SW480 (cell line): ENCODE measurements at regions not wholly inside any gene's neighbourhood (a gene's known extent, or its start where the extent isn't known, plus 50 kb on each side); places are given as distances from the start of the nearest gene placed in this dataset.
"Not testable (repeated sequence)": the region's sequence is repeated elsewhere in the genome, so short reads cannot be mapped to it uniquely, and the experiment has no call there.

Experiments used
- DNase-seq: peaks from one replicate; pipeline ENCODE4 v3.0.0-alpha.2; 2016; ENCODE audit warnings: low spot score

- DNase-seq = no peak
Observed at GRCh38 chr4:66602622-66603021, 932.3 kb upstream of the EPHA5 start.

DNA sequence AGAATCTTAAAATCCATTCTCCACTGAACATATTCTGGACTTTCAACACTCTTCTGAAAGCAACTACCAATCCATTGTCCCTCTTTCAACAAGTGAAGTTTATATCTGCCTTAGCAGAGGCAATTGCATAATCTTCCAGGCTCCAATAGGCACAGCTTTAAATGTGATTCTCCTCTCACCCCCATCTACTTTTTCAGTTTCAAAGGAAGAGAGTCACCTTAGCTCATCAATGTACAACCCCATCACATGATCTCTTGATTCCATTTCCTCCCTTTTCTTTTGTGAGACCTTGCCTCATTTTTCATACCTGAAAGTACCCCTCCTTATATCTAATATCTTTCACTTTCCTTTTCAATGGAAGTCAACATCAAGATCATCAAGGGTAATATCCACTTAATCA, 921.7 kb upstream of the EPHA5 start:
- no peak for DNase-seq

GRCh38 chr4:66590488-66591215, 920.4 kb upstream of the EPHA5 start:
- no peak for DNase-seq

- DNase-seq = no peak
Observed at GRCh38 chr4:66589183-66589582, 918.9 kb upstream of the EPHA5 start.

DNA sequence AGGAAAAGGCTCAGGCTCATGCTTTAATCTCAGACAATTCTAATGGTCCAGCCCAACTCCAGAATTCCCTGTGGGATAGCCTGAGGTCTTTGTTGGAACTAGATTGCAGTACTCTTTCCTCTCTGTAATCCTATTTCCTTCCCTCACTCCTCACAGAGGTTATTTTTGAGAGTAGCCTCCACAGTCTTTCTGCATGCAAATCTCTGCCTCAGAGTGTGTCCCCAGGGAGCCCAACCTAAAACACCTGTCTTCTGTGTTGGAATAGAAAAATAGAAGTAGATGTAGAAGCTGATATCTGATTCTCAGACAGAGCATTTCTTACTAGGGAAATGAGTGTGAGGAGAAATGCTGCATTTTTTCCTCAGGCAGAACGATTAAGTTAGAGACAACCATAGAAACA, 915.5 kb upstream of the EPHA5 start:
- no peak for DNase-seq

- DNase-seq = no peak
Observed at GRCh38 chr4:66577922-66578321, 907.6 kb upstream of the EPHA5 start.

DNA sequence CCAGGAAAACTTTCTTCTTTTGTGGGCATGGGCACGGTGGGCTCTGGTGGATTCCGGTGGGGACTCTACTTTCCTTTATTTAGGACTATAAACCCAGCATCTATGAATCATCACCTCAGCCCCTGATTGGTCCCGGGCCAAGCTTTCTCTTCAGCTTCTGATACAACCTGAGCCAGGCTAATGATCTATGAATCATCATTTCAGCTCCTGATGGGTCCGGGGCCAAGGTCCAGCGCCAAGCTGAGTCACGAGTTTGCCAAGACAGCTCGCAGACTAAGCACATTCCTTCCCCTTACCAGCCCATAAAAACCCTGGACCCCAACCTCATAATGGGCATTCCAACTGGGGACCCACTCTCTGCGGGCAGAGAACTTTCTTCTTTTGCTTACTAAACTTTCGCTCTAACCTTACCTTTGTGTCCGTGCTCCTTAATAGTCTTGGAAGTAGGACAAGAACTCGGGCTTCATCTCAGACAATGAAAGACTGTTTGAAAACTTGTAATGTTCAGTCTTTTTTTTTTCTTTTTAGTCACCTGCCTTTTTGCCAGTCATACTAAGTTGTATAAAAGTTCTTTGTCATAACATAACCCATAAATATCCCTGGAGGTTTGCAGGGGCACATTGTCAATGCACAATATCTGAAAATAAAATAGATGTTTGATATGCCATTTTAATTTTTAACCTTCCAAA, 904.9 kb upstream of the EPHA5 start:
- DNase-seq = peak; percentile 72

- no peak for DNase-seq
Observed at GRCh38 chr4:66574145-66574978, 904.1 kb upstream of the EPHA5 start.

DNA sequence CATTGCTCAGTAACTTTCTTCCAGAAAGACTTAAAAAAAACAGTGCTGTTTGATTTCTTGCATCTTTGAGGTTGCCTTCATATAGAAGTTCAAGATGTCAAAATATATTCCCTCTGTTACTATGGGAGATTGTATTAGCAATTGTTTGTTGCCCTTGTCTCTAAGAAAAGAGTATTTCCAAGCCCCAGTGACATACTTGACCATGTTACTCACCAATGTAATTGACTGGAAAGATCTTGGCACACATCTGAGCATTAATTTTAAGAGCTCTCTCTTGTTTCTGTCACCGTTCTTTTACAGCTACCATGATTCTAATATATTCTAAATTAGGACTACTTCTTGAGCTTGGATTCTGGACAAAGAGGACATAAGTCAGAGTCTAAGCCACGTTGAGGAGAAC, 902.7 kb upstream of the EPHA5 start:
- DNase-seq = no peak

DNA sequence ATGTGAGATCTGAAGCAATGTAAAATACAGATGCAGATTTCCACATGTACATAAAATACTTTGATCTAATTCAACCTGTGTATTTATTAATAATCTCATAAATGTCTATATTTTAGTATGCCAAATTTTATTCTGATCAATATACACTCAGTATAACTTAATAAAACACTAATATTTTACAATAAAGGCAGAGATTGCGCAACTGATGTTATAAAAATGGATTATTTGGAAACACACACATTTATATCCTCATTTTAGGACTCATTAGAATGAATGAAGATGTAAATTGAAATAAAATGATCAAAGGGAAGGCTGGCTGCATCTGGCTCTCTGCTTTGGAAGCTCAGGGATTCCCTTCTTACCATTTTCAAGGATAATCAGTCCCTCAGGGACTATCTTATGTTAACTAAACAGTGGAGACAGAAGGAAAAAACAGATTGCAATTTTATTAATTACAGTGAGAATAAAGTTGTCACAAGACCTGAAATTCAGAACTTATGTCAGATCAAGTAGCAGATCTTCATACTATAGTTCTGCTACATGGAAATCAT, 900.9 kb upstream of the EPHA5 start:
- no peak for DNase-seq

DNA sequence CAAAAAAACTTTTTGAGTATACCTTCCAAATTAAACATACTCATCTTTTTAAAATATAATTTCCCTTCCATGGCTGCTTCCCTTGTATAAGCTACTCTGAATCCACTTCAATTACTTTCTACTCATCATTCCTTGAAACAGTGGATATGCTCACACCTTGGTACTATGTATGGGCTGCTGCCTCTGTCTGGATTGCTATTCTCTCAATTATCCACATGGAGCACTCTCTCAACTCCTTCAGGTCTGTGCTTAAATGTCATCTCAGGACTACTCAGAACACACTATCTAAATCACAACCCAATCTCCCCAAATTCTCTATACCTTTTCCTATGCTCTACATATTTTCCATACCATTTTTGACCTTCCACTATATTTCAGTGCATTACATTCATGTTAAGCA, 898.9 kb upstream of the EPHA5 start:
- DNase-seq = no peak

- no peak for DNase-seq
Observed at GRCh38 chr4:66568431-66568830, 898.1 kb upstream of the EPHA5 start.

GRCh38 chr4:66568001-66568400, 897.7 kb upstream of the EPHA5 start:
- DNase-seq = no peak

DNA sequence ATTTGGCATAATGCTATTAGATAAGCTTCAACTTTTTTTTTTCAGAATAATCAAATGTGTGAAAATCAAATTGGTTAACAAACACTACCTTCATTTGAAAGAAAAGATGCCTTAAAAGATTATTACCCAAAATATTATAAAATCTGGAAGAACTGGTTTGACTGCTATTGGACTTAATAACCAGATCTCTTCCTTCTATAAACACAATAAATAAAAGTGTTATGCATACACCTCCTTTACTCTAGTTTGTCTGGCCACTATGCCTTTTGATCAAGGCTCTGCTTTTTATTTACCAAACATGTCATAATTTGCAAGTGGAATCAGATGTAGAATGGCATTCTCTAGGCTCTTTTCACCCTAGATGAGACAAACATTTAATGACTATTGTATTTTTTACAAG, 897.3 kb upstream of the EPHA5 start:
- DNase-seq = no peak

DNA sequence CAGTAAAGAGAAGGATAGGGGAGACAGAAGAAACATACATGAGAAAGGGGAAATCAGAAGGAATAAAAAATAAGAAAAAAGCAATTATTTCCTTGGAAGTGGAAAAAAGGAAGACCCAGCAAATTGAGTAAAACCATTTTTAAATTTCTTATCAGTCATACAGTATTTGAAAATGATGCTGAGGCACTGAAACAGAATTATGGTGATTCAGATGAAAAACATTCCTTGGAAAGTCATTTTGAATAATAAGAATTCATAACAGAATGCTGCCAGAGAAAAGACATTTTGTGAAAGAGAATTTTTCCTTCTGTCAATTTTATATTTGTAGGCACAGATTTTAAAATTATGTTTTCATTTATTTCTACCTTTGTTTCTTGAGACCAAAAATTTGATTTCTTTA, 895.5 kb upstream of the EPHA5 start:
- no peak for DNase-seq

DNA sequence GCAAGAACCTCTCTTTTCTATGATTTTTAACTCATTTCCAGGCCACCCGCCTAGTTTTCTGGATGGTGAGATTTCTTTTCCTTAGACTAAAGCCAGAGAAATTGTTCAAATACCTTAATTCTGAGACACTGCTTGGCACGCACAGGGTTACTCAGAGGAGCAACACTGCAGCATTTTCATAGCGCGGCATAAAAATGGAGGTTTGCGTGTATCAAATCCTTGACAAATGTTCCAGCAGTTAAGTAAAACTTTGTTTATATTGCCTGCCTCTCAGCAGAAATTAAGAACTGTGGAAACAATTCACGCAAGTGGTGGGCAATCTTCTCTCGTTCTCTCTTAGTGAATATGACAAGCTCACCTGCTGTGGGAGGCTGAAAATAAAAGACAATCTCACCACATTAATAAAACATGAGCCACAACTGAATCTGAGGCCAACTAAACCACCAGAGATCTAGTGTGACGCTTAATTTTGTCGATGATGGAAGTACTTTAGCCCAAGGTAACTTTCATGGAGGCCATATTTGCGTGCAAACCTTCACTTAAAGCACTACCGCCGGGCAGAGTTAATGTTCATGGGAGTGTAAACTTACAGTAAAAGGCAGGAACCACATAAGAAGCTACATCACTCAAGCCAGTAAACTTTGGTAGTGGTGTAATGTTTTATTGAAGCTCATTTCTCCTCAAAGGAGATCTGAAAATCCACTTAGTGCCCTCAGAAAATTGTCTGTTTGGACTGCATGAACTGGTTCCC, 894.8 kb upstream of the EPHA5 start:
- peak; percentile 86 for DNase-seq

GRCh38 chr4:66562276-66562806, 892.1 kb upstream of the EPHA5 start:
- DNase-seq = no peak

GRCh38 chr4:66561465-66562053, 891.3 kb upstream of the EPHA5 start:
- DNase-seq = not testable (repeated sequence)

GRCh38 chr4:66558651-66559050, 888.4 kb upstream of the EPHA5 start:
- peak; percentile 1 for DNase-seq

DNA sequence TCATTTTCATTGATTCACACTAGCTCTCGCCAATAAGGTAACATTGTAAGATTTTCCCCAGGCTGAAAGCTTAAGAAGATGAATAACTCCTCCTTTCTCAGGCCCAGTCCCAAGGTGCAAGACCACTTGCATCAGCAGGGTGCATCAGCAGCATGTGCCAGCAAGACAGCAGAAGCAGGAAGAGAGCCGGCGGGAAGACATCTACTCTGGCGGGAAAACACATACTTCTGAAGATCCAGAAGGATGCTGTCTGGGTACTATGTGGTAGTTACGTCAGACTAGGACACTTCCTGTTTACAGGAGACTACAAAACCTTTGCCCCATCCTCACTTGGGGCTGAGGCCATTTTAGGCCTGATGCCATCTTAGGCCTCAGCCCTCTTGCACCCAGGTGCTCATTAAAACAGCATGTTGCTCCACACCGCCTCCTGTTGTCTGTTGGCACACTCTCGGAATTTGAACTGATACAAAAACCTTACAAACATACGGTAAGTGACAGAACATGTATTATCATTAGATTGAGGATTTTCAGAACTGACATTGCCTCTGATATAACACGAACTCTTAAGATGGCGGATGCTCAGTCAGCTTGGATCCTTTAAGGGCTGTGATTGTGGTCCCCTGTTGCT, 886.5 kb upstream of the EPHA5 start:
- DNase-seq = no peak

GRCh38 chr4:66555301-66555700, 885.0 kb upstream of the EPHA5 start:
- DNase-seq = no peak
